ENCODE measurements at regions not wholly inside any gene's neighbourhood (a gene's known extent, or its start where the extent isn't known, plus 50 kb on each side); places are given as distances from the start of the nearest gene placed in this dataset.

- peaks cover 3 to 6% of the 10 kb centered on the region in 2 donors for H3K27me3 Mint-ChIP-seq
- H3K27ac Mint-ChIP-seq = no peak overlapping the region
- CTCF ChIA-PET = no interaction called here
Measured at GRCh38 chr20:24894967-24895366, 54.1 kb upstream of the CST7 start.

GRCh38 chr20:24895431-24895830, 53.6 kb upstream of the CST7 start:
- Histone ChIP-seq H3K27ac (ENCODE audit: low read depth, low read length) (no peak overlapping the region), H3K4me1 (ENCODE audit: insufficient read depth, low read length) (no peaks in the 10 kb centered on the region), H3K36me3 (ENCODE audit: insufficient read depth, low read length) (no peaks in the 10 kb centered on the region), H3K27me3 (ENCODE audit: insufficient read depth, low read length, poor library complexity, severe bottlenecking) (no peaks in the 10 kb centered on the region), H3K4me3 (ENCODE audit: low read length) (no peak overlapping the region), H3K9me3 (ENCODE audit: low read length) (no peaks in the 10 kb centered on the region)
- H3K27me3 Mint-ChIP-seq = peaks cover 6% of the 10 kb centered on the region in 2 donors
- H3K4me1 Mint-ChIP-seq = no peaks in the 10 kb centered on the region
- CTCF ChIA-PET = no interaction called here
- H3K4me3 Mint-ChIP-seq = no peak overlapping the region
- peaks cover 6 to 19% (median 18%) of the 10 kb centered on the region in 5 donors for H3K9me3 Mint-ChIP-seq
- DNase-seq = no peak
- H3K27ac Mint-ChIP-seq = no peak overlapping the region
- H3K36me3 Mint-ChIP-seq = peaks cover 0 to 17% (median 0%) of the 10 kb centered on the region in 3 donors
- POLR2A ChIA-PET = no interaction called here

More at GRCh38 chr20:24894967-24895366, 54.1 kb upstream of the CST7 start:
- Histone ChIP-seq H3K4me3 (ENCODE audit: low read length) (no peak overlapping the region), H3K27me3 (ENCODE audit: insufficient read depth, low read length, poor library complexity, severe bottlenecking) (no peaks in the 10 kb centered on the region), H3K27ac (ENCODE audit: low read depth, low read length) (no peak overlapping the region), H3K36me3 (ENCODE audit: insufficient read depth, low read length) (no peaks in the 10 kb centered on the region), H3K4me1 (ENCODE audit: insufficient read depth, low read length) (no peaks in the 10 kb centered on the region), H3K9me3 (ENCODE audit: low read length) (no peaks in the 10 kb centered on the region)
- no peak overlapping the region for H3K4me3 Mint-ChIP-seq
- no peak for DNase-seq
- H3K9me3 Mint-ChIP-seq = peaks cover 6 to 17% (median 14%) of the 10 kb centered on the region in 5 donors
- H3K36me3 Mint-ChIP-seq = peaks cover 0 to 16% (median 0%) of the 10 kb centered on the region in 3 donors
- no peaks in the 10 kb centered on the region for H3K4me1 Mint-ChIP-seq
- POLR2A ChIA-PET = no interaction called here

- H3K9me3 Mint-ChIP-seq = peaks cover 6 to 20% (median 18%) of the 10 kb centered on the region in 5 donors
- ChIA-PET CTCF (no interaction called here), POLR2A (no interaction called here)
Measured at GRCh38 chr20:24895898-24896658, 53.0 kb upstream of the CST7 start.

GRCh38 chr20:24896984-24897383, 52.1 kb upstream of the CST7 start:
- H3K4me1 ChIP-seq (ENCODE audit: insufficient read depth, low read length) = no peaks in the 10 kb centered on the region
- no peak overlapping the region for H3K4me3 Mint-ChIP-seq
- no peak overlapping the region for H3K27ac Mint-ChIP-seq
- H3K27ac ChIP-seq (ENCODE audit: low read depth, low read length) = no peak overlapping the region
- no peaks in the 10 kb centered on the region for H3K27me3 ChIP-seq (ENCODE audit: insufficient read depth, low read length, poor library complexity, severe bottlenecking)
- no peaks in the 10 kb centered on the region for H3K9me3 ChIP-seq (ENCODE audit: low read length)
- H3K27me3 Mint-ChIP-seq = peaks cover 6 to 7% of the 10 kb centered on the region in 2 donors
- H3K36me3 Mint-ChIP-seq = peaks cover 0 to 17% (median 0%) of the 10 kb centered on the region in 3 donors
- H3K9me3 Mint-ChIP-seq = peaks cover 6 to 20% (median 18%) of the 10 kb centered on the region in 5 donors
- DNase-seq = no peak
- POLR2A ChIA-PET = no interaction called here
- H3K4me3 ChIP-seq (ENCODE audit: low read length) = no peak overlapping the region
- H3K36me3 ChIP-seq (ENCODE audit: insufficient read depth, low read length) = no peaks in the 10 kb centered on the region
- CTCF ChIA-PET = no interaction called here
- no peaks in the 10 kb centered on the region for H3K4me1 Mint-ChIP-seq

More at GRCh38 chr20:24895898-24896658, 53.0 kb upstream of the CST7 start:
- H3K27ac ChIP-seq (ENCODE audit: low read depth, low read length) = no peak overlapping the region
- Mint-ChIP-seq H3K27me3 (peaks cover 6 to 7% of the 10 kb centered on the region in 2 donors), H3K36me3 (peaks cover 0 to 17% (median 0%) of the 10 kb centered on the region in 3 donors), H3K4me1 (no peaks in the 10 kb centered on the region), H3K4me3 (no peak overlapping the region), H3K27ac (no peak overlapping the region)
- no peaks in the 10 kb centered on the region for H3K9me3 ChIP-seq (ENCODE audit: low read length)
- H3K4me1 ChIP-seq (ENCODE audit: insufficient read depth, low read length) = no peaks in the 10 kb centered on the region
- H3K4me3 ChIP-seq (ENCODE audit: low read length) = no peak overlapping the region
- H3K36me3 ChIP-seq (ENCODE audit: insufficient read depth, low read length) = no peaks in the 10 kb centered on the region
- no peak for DNase-seq
- H3K27me3 ChIP-seq (ENCODE audit: insufficient read depth, low read length, poor library complexity, severe bottlenecking) = no peaks in the 10 kb centered on the region

- H3K4me1 Mint-ChIP-seq = no peaks in the 10 kb centered on the region
- Histone ChIP-seq H3K27ac (ENCODE audit: low read depth, low read length) (no peak overlapping the region), H3K4me1 (ENCODE audit: insufficient read depth, low read length) (no peaks in the 10 kb centered on the region), H3K27me3 (ENCODE audit: insufficient read depth, low read length, poor library complexity, severe bottlenecking) (no peaks in the 10 kb centered on the region), H3K4me3 (ENCODE audit: low read length) (no peak overlapping the region), H3K36me3 (ENCODE audit: insufficient read depth, low read length) (no peaks in the 10 kb centered on the region), H3K9me3 (ENCODE audit: low read length) (no peaks in the 10 kb centered on the region)
- no peak overlapping the region for H3K4me3 Mint-ChIP-seq
- CTCF ChIA-PET = no interaction called here
- H3K36me3 Mint-ChIP-seq = peaks cover 0 to 17% (median 0%) of the 10 kb centered on the region in 3 donors
- peaks cover 6 to 22% (median 18%) of the 10 kb centered on the region in 5 donors for H3K9me3 Mint-ChIP-seq
- H3K27me3 Mint-ChIP-seq = peaks cover 6 to 7% of the 10 kb centered on the region in 2 donors
- POLR2A ChIA-PET = no interaction called here
- H3K27ac Mint-ChIP-seq = no peak overlapping the region
- DNase-seq = no peak
Measured at GRCh38 chr20:24897974-24898373, 51.1 kb upstream of the CST7 start.

- Histone ChIP-seq H3K9me3 (ENCODE audit: low read length) (no peaks in the 10 kb centered on the region), H3K27me3 (ENCODE audit: insufficient read depth, low read length, poor library complexity, severe bottlenecking) (no peaks in the 10 kb centered on the region), H3K4me1 (ENCODE audit: insufficient read depth, low read length) (no peaks in the 10 kb centered on the region), H3K27ac (ENCODE audit: low read depth, low read length) (no peak overlapping the region), H3K36me3 (ENCODE audit: insufficient read depth, low read length) (no peaks in the 10 kb centered on the region), H3K4me3 (ENCODE audit: low read length) (no peak overlapping the region)
- Mint-ChIP-seq H3K27me3 (peaks cover 6 to 7% of the 10 kb centered on the region in 2 donors), H3K27ac (no peak overlapping the region), H3K36me3 (peaks cover 0 to 17% (median 0%) of the 10 kb centered on the region in 3 donors), H3K4me3 (no peak overlapping the region), H3K4me1 (no peaks in the 10 kb centered on the region), H3K9me3 (peaks cover 6 to 23% (median 18%) of the 10 kb centered on the region in 5 donors)
- ChIA-PET CTCF (no interaction called here), POLR2A (no interaction called here)
- no peak for DNase-seq
Measured at GRCh38 chr20:24899153-24899552, 49.9 kb upstream of the CST7 start.
